ENCODE measurements at regions not wholly inside any gene's neighbourhood (a gene's known extent, or its start where the extent isn't known, plus 50 kb on each side); places are given as distances from the start of the nearest gene placed in this dataset.
A peak's percentile ranks its signal among the peaks of the same experiment; 100 is the strongest.
"Not testable (repeated sequence)": the region's sequence is repeated elsewhere in the genome, so short reads cannot be mapped to it uniquely, and the experiment has no call there.

DNA sequence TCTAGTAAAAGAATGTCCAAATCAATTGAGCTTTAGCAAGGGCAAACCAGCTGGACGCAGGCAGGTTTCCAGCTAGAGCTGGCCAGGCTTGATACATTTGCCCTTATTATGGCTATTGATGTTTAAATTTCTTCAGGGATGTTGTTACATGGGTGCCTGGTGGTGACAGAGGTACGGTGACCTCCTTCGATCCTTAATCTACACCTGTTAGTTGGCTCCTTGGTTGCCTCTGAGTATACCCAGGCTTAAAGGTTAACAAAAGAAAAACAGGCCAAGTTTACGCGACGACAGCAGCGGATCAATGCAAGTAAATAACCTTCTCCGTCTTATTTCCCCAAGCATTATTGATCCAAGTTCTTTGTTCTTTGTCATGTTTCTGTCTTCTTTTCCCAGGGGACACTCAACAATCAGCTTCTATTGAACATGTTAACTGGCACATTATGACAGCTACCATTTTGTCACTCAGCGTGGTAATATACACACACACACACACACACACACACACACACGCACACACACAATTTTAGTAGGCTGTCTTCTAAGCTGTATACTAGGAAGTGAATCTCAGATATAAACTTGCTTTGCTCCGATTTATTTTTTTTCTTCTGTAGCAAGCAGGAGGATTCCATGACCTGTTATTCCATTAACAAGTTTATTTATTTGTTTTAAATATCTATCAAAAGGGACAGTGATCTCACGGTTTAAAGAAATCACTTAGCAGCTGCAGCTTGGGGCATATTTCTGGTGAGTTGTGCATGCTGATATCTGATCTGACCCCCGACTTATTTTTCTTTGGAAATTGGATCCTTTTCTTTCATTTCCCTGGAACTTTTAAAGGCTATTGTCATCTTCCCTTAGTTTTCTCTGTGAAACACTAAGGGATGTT lies 844.7 kb downstream of the MCTP2 start:
- DNase-seq, result no peak

DNA sequence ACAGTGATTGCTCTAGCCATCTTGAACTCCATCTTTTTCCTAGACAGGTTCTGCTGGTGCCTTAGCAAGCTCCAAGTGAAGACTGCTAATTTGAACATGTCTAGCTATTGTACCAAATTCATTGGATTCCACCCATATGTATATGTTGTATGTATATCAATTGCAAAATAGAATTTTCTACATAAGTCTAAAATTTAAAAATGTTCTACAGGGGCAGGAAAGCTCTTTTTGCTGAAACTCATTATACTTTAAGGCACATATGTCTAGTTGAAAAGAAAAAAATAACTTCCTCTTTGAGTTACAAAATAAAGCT lies 845.3 kb downstream of the MCTP2 start:
- no peak for DNase-seq

DNA sequence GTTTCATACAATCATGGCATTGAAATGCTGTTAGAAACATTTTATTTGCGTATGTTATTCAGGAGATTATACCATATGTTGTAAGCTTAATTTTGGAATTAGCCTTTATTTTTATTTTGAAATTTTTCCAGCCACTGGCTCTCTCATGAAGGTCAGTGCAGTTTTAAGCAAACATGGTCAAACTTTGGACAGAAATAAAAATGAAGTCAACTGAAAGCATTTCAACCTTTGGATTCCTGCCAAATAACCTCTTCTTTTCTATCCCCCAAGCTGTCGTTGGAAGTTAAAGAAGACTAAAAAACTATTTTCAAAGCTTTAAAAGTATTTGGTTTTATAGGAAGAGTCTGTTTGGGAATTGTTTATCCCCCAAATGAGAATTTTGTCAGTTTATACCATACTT lies 846.6 kb downstream of the MCTP2 start:
- DNase-seq, result peak; percentile 44

DNA sequence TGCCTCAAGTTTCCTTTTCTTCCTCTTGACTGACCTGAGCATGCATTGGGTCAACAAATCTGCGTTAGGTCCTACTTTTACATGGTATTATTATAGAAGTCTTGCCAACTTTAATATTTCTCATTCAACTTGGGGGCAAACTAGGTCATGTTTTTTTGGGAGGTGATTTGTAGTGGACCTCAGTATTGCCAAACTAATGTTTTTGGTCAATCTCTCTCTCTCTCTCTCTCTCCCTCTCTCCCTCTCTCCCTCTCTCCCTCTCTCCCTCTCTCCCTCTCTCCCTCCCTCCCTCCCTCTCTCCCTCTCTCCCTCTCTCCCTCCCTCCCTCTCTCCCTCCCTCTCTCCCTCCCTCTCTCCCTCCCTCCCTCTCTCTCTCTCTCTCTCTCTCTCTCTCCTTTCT lies 848.9 kb downstream of the MCTP2 start:
- DNase-seq, result not testable (repeated sequence)

DNA sequence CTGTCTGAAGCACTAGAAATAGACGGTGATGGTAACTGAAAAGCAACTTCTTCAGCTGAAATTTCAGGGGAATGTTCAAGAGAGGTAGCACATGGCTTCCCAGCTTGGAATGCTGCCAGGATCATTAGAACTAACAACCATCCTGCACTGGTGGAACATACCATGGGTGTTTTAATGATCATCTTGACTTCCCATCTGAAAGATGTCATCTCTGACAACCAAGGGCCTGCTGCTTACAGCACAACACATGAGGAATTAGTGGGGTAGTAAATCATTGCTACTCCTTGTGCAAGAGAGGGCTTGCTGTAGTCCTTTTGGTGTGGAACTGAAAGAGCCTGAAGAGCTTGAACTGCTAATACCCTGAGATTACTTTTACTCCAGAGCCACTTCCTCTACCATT lies 853.7 kb downstream of the MCTP2 start:
- DNase-seq, result no peak

DNA sequence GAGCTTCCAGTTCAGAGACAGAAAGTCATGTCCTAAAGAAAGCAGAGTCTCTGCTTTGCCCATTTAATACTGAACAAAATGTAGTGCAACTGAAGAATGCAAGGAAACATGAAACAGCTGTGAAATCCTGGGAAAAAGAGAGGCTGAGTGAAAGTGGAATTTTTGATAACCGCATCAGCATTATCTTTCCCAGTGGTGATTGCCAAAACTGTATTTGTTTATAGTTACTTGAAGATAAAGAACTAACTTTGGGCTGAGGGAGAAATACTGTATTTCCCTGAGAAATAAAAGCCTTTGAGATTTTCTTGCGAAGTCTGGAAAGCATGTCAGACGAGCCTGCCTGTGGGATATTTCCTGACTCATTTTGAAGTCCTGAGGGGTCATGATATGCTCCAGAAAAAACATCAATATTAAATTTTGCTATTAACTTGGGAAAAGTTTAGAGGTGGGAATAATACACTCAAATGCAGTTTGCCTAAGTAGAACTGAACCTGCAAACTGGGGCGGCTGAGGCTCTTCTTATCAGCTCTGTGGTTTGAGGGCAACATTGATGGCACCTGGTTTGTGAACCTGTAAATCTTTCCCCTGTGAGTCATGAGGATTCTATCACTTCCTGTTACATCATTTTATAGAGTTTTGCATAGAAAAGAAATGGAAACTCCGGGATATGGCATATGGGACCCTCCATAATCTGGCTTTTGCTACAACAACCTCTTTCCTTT lies 855.3 kb downstream of the MCTP2 start:
- peak; percentile 16 for DNase-seq

DNA sequence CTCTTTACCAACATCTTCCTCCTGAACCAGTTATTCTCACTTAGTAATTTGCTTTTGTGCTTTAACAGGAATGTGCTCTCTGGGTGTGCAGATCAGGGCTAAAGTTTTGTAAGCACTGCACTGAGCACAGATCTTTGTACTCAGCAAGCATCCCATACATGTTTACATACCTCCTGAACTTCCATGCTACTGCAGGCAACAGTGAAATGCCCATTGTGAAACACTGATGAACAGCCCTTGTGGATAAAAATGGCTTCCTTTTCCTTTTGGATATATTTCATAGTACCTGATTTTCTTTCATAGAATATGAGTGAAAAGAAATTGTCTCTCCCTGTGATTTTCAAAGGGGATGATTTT lies 855.9 kb downstream of the MCTP2 start:
- no peak for DNase-seq

DNA sequence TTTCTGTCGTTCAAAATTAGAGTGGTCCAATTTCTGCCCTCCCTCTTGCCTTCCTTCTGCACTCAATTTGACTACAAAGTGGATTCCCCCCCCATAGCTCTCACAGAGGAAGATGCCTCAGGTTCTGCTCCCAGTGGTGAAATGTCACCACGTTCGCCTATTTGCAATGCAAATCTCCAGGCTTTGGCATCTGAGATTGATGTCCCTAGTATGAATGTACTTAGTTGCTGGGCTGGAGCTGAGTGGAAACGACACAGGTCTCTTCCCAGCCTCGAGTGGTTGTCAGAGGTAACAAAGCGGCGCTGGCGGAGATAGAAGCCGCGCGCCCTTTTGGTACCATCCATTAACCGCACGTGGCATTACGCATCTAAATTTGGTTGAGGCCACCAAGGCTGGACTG lies 860.1 kb downstream of the MCTP2 start:
- DNase-seq, result no peak

DNA sequence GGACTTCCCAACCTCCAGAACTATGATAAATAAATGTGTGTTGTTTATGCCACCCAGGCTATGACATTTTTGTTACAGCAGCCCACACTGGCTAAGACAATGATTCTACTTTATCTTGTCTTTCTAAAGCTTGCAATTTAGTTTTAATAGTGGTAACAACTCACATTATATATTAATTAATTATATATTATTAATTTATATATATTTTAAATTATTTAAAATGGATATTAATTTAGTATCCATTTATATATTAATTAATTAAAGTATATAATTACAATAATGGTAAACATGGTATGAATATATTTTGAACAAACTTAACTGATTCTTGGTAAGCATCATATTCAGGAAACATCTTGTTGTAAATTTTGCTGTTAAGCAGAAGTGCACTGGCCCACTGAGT lies 863.9 kb downstream of the MCTP2 start:
- DNase-seq, result no peak

DNA sequence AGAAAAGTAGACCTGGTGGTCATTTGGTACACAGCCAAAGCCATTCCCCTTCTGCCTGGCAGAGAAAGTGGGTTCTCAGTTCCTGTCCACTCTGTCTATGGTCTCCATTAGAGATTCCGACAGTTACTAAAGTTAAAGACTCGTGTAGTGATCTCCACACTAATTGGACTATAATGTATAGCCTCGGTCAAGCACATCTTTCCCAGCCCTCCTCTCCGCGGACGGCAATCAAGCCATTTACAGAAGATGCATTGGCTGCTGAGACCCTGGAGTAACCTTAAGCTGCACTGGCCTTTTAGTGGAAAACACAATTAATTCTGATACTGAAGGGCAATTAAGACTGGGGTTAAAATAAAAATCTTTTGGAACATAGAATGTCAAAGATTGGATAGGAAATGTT lies 865.3 kb downstream of the MCTP2 start:
- no peak for DNase-seq

DNA sequence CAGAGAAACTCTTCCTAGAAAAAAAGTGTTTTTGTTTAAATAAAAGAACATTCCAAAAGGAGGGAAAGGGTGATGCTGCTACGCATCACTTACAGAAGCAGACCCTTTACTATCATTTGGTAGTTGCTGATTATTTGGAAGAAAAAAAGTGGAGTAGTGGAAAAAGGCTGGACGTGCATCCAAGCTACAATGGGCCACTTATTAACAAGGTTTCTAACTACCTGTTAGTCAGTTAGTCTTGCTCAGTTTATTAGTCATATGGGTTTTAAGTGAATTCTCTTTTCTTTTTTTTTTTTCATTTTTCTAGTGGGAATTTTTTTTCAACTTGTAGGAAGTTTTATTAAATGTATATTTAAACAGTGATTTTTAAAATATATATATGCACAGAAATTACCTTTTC lies 866.0 kb downstream of the MCTP2 start:
- no peak for DNase-seq

DNA sequence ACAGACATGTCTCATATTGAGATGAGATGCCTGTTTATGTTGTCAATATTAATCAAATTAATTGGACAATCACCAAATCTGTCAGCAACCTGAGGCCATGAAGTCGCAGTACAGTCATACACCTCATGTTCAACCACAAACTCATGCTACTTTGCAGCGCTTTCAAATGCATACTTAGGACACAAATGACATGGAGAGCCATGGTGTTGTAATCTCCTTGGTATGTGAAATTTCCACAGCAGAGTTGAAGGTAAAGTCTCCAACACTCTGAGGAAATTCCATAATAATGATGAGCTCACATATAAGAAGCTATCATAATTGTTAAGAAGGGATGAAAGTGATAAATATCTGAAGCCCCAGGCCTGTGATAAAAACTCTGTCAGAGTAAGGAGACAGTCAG lies 873.9 kb downstream of the MCTP2 start:
- DNase-seq, result no peak

DNA sequence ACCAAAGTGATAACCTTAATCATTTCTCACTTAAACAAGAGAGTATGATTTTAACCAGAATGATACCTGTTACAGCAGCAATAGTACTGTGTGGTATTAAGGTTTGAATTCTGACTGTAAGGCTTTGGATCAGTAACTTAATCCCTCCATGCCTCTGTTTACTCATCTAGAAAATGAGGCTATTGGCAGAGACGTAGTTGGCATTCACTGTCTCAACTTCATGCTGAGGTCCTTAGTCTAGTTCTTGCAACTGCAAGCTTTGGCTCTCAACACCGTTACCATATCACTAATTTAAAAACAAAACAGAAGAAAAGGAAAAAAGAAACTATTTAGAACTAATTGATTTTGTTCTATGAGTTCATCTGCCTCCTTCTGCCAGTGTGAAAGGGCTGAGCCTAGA lies 875.4 kb downstream of the MCTP2 start:
- DNase-seq, result no peak

DNA sequence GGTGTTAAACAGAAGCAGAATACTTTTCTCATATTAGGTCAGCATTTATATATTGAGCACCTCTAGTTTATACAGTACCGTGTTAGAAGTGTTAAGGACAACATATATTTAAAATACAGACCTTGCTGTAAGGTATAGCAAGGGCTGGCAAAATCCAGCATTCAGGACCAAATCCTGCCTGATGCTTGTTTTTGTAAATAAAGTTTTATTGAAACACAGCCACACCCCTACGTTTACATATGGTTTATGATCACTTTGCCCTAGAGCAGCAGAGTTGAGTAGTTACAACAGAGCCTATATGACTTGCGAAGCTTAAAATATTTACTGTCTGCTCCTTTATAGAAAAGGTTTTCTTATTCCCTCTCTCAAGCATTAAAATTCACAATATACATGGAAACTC lies 877.3 kb downstream of the MCTP2 start:
- DNase-seq, result no peak

DNA sequence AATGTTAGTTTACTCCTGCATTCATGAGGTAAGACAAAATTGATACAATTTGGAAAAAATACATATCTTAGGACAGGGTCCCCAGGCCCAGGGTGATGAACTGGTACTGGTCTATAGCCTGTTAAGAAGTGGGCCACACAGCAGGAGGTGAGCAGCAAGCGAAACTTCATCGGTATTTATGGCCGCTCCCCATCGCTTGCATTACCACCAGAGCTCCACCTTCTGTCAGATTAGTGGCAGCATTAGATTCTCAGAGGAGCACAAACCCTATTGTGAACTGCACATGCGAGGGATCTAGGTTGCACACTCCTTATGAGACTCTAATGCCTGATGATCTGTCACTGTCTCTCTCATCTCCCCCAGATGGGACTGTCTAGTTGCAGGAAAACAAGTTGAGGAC lies 880.6 kb downstream of the MCTP2 start:
- DNase-seq, result no peak

DNA sequence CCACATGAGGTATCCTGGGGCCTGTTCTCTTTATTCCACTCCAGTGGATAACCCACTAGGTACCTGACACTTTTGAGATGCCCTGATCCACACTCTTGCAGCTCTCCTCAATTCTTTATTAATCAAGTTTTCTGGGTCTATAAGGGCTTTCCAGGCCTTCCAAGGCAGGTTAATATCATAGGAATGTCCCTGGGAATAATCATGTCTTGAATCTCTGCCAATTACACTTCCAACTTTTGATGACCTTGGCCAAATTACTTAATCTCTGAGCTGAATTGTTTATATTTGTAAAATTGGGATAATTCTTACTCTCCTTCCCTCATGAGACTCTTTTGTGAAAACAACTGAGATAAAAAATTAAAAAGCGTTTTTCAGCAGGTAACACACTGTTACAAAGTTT lies 881.7 kb downstream of the MCTP2 start:
- DNase-seq, result no peak

DNA sequence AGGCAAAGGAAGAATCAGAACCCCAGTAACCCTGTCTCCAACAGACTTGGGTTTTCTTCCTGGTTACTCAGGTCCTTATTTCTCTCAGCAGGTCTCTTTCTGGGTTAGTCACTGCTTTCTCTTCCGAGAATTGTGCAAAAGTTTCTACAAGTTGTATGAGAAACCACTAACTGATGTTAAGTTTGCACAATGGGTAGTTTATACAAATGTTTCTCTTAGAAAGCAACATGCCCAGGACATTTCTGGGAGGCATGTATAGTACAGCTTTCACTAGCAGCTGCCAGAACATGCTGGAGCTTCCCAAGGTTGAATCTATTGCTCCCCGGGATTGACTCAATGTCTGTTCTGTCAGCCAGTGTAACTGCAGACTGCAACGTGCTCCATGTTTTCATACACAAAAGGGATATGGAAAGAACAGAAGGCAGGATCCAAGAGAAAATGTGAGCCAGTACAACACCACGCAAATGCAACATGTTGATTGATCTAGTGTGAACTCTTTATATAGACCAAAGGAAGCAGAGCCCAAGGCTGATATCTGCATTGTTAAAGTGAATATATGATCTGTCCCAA lies 887.8 kb downstream of the MCTP2 start:
- no peak for DNase-seq

DNA sequence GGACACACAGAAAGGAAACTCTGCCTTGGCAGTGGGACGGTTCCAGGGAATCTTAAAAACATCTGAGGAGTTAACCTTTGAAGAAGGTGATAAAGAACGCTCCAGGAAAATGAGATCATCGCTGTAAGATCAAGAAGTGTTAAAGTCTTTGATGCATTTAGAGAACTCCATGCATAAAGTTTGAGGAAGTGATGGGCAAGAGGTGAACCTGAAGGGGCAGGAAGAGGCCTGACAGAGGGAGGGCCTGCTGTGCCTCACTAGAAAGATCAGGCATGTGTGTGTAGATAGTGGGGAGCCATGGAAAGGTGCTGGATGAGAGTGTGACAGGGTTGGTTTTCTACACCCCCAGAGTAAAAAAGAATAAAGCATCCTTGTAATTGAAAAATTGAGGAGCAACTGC lies 889.2 kb downstream of the MCTP2 start:
- DNase-seq, result no peak

DNA sequence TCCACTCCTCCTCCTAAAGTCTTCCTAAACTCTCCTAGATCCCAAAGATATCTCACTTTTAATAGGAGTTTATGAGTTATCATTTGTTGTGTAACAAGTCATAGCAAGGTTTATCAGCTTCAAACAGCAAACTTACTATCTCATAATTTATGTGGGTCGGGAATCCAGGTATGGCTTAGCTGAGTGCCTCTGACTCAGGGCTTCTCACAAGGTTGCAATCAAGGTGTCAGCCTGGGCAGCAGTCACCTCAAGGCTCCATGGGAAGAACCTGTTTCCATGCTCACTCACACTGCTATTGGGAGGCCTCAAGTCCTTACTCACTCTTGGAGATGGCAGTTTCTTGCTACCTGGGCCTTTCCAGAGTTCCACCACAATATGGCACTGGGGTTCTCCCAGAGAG lies 889.8 kb downstream of the MCTP2 start:
- DNase-seq, result no peak

DNA sequence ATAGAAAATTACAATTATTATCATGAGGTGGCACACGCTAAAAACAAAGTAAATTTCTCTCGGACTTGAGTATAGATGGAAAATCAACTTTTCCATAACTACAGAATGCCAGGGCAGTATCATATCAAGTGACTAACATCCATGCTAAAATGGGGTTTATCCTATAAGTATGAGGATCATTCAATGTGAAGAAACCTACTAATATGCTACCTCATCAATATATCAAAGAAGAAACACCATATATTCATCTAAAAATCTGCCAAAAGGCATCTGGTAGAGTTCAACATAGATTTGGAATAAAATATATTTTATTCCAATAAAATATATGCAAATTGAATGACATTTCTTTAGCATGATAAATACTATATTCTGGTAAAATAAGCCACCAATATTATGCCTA lies 894.4 kb downstream of the MCTP2 start:
- no peak for DNase-seq

DNA sequence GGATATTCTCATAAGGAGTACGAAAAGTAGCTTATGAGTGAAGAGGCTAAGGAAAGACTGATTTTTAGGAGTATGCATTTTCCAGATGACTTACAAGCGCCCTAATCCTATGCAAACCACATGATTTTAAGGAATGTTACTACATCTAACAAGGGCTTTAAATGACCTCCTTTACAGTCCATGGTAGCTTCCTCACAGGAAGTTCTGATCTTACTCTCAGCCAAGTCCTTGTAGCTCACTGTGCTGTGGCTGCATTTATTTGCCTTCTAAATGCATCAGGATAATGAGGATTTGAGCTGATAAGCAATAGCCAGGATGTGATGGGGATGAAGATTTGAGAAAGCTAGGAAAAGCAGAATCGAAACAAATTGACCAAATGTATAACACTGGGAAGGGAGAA lies 896.0 kb downstream of the MCTP2 start:
- DNase-seq, result no peak

DNA sequence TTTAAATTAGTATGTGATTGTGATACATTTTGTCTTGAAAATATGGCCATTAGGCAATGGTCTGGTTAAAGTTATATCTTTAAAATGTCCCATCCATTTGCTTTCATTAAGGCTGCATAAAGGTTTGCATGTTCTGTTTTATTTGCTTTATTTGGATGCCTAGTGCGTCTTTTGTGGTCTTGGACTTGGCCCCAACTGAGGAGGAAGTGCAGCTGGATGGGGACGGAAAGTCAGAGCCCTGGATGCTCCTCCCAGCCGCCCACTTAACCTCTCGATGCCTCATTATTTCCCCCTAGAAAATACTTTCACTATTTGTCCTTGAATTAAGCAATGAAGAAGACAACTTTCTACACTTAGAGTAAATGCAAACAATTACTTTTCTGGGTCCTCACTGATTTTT lies 898.2 kb downstream of the MCTP2 start:
- DNase-seq, result peak; percentile 32

DNA sequence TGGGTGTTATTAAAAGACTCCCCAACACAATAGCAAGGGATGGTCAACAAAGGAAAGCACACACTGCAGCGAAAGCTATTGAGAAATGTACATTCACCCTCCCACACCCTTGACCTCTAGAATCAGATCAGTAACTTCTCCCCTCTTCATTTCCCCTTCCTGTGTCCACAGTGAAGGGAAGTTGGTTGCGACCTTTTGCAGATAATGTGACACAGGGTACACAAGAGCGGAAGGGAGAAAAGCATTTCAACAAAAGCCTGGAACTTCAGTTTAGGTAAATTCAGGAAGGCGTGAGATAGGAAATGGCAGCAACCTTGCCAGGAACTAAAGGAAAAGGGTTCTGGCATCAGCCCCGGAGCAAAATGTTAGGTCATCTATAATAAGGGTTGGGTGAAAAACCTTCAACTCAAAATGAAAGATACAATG lies 899.8 kb downstream of the MCTP2 start:
- DNase-seq, result no peak

All from muscle of arm (tissue), 1 donor.